ENCODE measurements at regions not wholly inside any gene's neighbourhood (a gene's known extent, or its start where the extent isn't known, plus 50 kb on each side); places are given as distances from the start of the nearest gene placed in this dataset.

DNA sequence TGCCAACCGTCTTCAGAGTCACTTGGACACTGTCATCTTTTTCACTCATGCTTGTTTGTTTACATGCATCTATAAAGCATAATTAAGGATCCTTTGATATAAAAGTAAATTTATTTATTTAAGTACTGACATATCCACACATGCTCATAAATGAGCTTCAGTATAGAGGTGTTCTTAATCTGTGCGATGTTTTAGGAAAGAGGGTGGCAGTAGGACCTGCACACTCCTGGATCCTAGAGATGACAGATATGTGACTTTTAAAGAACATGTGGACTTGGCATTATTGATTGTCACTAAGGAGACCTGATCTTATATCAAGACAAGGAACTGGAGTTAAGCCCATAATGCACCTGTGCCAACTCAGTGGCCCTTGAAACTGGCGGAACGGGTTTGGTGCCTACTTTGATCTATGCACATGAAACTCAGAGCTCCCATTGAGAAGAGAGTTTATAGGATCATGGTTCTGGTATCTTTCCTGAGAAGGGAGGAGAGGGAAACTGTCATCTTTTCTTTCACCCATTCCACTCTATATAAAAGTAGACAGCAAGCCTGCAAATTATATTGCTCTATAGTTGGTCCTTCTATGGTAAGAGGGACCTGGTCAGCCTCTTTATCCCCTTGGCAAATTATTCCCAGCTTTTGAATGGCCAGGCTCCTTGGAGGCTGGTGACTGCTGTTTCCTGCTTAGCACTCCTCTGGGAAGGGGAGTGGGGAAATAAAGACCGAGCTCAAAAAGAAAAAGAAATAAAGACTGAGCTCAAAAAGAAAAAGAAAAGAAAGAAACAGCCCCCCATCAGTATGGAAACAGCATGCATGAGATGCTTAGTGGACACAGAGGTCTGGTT is 57.8 kb upstream of the LIFR start:
- no peaks in the 10 kb centered on the region for H3K27me3 ChIP-seq
- peaks cover 1 to 12% of the 10 kb centered on the region in 2 donors for H3K4me1 ChIP-seq
- TF ChIP-seq, protein P1, sequence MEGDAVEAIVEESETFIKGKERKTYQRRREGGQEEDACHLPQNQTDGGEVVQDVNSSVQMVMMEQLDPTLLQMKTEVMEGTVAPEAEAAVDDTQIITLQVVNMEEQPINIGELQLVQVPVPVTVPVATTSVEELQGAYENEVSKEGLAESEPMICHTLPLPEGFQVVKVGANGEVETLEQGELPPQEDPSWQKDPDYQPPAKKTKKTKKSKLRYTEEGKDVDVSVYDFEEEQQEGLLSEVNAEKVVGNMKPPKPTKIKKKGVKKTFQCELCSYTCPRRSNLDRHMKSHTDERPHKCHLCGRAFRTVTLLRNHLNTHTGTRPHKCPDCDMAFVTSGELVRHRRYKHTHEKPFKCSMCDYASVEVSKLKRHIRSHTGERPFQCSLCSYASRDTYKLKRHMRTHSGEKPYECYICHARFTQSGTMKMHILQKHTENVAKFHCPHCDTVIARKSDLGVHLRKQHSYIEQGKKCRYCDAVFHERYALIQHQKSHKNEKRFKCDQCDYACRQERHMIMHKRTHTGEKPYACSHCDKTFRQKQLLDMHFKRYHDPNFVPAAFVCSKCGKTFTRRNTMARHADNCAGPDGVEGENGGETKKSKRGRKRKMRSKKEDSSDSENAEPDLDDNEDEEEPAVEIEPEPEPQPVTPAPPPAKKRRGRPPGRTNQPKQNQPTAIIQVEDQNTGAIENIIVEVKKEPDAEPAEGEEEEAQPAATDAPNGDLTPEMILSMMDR (IDR thresholded peaks at IDR 0.05): no peak
- H3K36me3 ChIP-seq: no peaks in the 10 kb centered on the region
- peaks cover 4 to 10% of the 10 kb centered on the region in 2 donors for H3K9me3 ChIP-seq
- ATAC-seq (peak; percentile 81), DNase-seq (peak in 2 of 4 donors; percentile 48 to 79)
- intact Hi-C loops (cut with DNase I): no loop called here
- no peak overlapping the region for H3K4me3 ChIP-seq
- peak overlapping the region; percentile 2 to 24 for H3K27ac ChIP-seq

DNA sequence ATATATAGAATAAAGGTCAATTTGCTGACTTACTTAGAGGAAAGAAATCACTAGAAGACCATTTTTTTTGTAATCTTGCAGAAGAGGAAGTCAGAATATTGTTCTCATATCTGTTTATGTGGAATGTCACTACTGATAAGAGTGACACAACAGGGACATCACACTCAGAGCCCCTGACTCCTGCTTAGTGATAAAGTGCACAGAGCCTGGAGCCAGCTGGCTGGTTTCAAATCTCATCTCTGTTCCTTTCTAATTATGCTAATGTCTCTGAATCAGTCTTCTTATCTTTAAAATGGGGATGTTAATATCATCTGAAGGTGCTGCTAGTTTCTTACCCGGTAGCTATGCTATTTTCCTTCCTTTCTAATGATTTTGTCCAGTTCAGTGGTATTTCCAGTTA is 58.6 kb upstream of the LIFR start:
- Histone ChIP-seq H3K4me1 (peaks cover 0 to 12% of the 10 kb centered on the region in 2 donors), H3K27me3 (no peaks in the 10 kb centered on the region), H3K36me3 (no peaks in the 10 kb centered on the region), H3K9me3 (peaks cover 4 to 17% of the 10 kb centered on the region in 2 donors), H3K4me3 (no peak overlapping the region), H3K27ac (no peak overlapping the region)
- TF ChIP-seq, protein P1 (IDR thresholded peaks at IDR 0.05): no peak
- intact Hi-C loops (cut with DNase I): no loop called here
- ATAC-seq (no peak), DNase-seq (no peak)

DNA sequence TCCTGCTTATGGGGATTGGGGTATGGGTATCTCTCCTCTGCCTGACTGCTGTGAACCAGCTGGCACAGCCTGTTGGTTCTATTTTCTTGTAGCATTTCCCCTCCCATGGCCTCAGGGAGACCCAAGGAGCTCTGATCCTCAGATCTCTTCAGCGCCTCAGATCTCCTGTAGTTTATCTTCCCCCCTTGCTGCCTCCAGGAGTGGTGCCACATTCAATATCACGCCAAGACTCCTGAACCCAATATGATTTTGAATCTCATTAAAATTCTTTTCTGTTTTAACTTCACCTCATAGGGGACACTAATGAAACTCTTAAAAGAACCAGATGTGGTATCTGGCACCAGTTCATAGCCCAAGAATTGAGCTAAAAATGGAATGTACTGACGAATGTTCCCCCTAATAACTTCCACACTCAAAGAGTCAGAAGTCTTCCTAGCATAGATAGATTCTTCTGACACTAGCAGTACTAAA is 59.6 kb upstream of the LIFR start:
- TF ChIP-seq, protein P1 (IDR thresholded peaks at IDR 0.05): no peak
- Histone ChIP-seq H3K4me1 (peaks cover 0 to 12% of the 10 kb centered on the region in 2 donors), H3K9me3 (peaks cover 4 to 17% of the 10 kb centered on the region in 2 donors), H3K27ac (no peak overlapping the region), H3K4me3 (no peak overlapping the region), H3K36me3 (no peaks in the 10 kb centered on the region), H3K27me3 (no peaks in the 10 kb centered on the region)
- intact Hi-C loops (cut with DNase I): no loop called here
- ATAC-seq (no peak), DNase-seq (peak in 1 of 4 donors; percentile 27)

DNA sequence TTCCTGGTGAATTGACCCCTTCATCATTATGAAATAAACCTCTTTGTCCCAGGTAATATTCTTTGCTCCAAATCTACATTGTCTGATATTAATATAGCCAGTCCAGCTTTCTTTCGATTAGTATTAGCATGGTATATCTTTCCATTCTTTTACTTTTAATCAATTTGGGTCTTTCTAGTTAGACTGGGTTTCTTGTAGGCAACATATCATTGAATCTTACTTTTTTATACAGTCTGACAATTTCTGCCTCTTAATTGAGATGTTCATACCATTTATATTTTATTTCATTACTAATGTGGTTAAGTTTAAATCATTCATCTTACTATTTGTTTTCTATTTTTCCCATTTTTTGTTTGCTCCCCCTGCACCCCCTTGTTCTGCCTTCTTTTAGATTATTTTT is 61.7 kb upstream of the LIFR start:
- ATAC-seq (no peak), DNase-seq (no peak)
- peaks cover 4 to 17% of the 10 kb centered on the region in 2 donors for H3K9me3 ChIP-seq
- H3K27me3 ChIP-seq: no peaks in the 10 kb centered on the region
- peaks cover 0 to 12% of the 10 kb centered on the region in 2 donors for H3K4me1 ChIP-seq
- no peak overlapping the region for H3K4me3 ChIP-seq
- H3K27ac ChIP-seq: no peak overlapping the region
- intact Hi-C loops (cut with DNase I): no loop called here
- H3K36me3 ChIP-seq: no peaks in the 10 kb centered on the region
- TF ChIP-seq, protein P1 (IDR thresholded peaks at IDR 0.05): no peak

DNA sequence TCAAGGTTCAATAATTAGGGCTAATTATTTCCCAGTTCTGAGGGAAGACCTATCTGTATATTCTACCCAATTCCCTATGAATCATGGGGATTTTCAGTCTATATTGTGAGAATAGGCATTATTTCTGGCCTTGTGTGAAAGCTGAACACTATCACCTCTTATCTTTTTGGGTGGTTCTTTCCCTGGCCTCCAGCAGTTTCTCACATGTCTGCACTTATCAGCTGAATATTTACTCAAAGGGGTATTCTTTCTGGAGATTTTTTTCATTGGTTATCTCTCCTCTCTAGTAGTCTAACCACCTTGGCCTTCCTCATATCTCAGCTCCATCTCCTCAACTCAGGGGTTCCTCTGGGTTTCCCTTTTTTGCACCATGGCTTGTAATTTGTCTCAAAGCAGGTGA is 64.9 kb upstream of the LIFR start:
- no peaks in the 10 kb centered on the region for H3K27me3 ChIP-seq
- TF ChIP-seq, protein P1 (IDR thresholded peaks at IDR 0.05): no peak

More for the DNA sequence above, 64.9 kb upstream of the LIFR start:
- DNase-seq (no peak), ATAC-seq (no peak)
- Histone ChIP-seq H3K4me1 (no peaks in the 10 kb centered on the region), H3K27ac (no peak overlapping the region), H3K4me3 (no peak overlapping the region), H3K36me3 (no peaks in the 10 kb centered on the region), H3K9me3 (peaks cover 4 to 17% of the 10 kb centered on the region in 2 donors)
- intact Hi-C loops (cut with DNase I): no loop called here
